SK-N-SH treated with all-trans-retinoic acid at 6 μM for 48 hours (cell line): ENCODE measurements at regions not wholly inside any gene's neighbourhood (a gene's known extent, or its start where the extent isn't known, plus 50 kb on each side); places are given as distances from the start of the nearest gene placed in this dataset.

Source experiments
- ATAC-seq: fragments of 200-7000 bp; cut with Tn5 transposase; 3 replicates; pipeline ENCODE4 v1.9.1; 2020; ENCODE audit warnings: mild to moderate bottlenecking, moderate library complexity
- ARNTL ChIP-seq: fragments of 450-650 bp; formaldehyde crosslinking; IDR thresholded peaks from 2 replicates; pipeline ENCODE4 v1.5.0; 2020; ENCODE audit warnings: low read depth, mild to moderate bottlenecking, moderate library complexity, borderline replicate concordance
- CREB5 ChIP-seq: fragments of 250-450 bp; sonication (Bioruptor Pico); IDR thresholded peaks from 2 replicates; pipeline ENCODE4 v1.5.1; 2020; ENCODE audit warnings: low read depth, mild to moderate bottlenecking, moderate library complexity
- CSDC2 ChIP-seq: fragments of 250-450 bp; sonication (Bioruptor Pico); IDR thresholded peaks from 2 replicates; pipeline ENCODE4 v1.5.0; 2020; ENCODE audit warnings: mild to moderate bottlenecking, moderate library complexity
- CSRNP3 ChIP-seq: fragments of 250-450 bp; sonication (Bioruptor Pico); IDR thresholded peaks from 2 replicates; pipeline ENCODE4 v1.5.1; 2021; ENCODE audit warnings: mild to moderate bottlenecking, moderate library complexity
- ESRRG ChIP-seq: fragments of 250-450 bp; sonication (Bioruptor Pico); IDR thresholded peaks from 2 replicates; pipeline ENCODE4 v1.6.1; 2021; ENCODE audit warnings: mild to moderate bottlenecking
- GLIS3 ChIP-seq: fragments of 250-450 bp; sonication (Bioruptor Pico); IDR thresholded peaks from 2 replicates; pipeline ENCODE4 v1.5.0; 2020; ENCODE audit warnings: mild to moderate bottlenecking, moderate library complexity
- ISL1 ChIP-seq: fragments of 250-450 bp; sonication (Bioruptor Pico); IDR thresholded peaks from 2 replicates; pipeline ENCODE4 v2.1.2; 2022; ENCODE audit warnings: mild to moderate bottlenecking, moderate library complexity
- OSR1 ChIP-seq: fragments of 250-450 bp; sonication (Bioruptor Pico); IDR thresholded peaks from 2 replicates; pipeline ENCODE4 v1.8.0; 2022; ENCODE audit warnings: moderate library complexity, mild to moderate bottlenecking, inconsistent platforms
- PATZ1 ChIP-seq: fragments of 250-450 bp; sonication (Bioruptor Pico); IDR thresholded peaks from 2 replicates; pipeline ENCODE4 v1.8.0; 2020; ENCODE audit warnings: mild to moderate bottlenecking, moderate library complexity, borderline replicate concordance
- POU6F1 ChIP-seq: fragments of 250-450 bp; sonication (Bioruptor Pico); IDR thresholded peaks from 2 replicates; pipeline ENCODE4 v1.8.0; 2021; ENCODE audit warnings: low read depth, mild to moderate bottlenecking, moderate library complexity, borderline replicate concordance
- PPARA ChIP-seq: fragments of 250-450 bp; sonication (Bioruptor Pico); IDR thresholded peaks from 2 replicates; pipeline ENCODE4 v1.5.0; 2020; ENCODE audit warnings: mild to moderate bottlenecking, borderline replicate concordance
- RARB ChIP-seq: fragments of 250-450 bp; sonication (Bioruptor Pico); IDR thresholded peaks from 2 replicates; pipeline ENCODE4 v1.8.0; 2021; ENCODE audit warnings: mild to moderate bottlenecking, moderate library complexity
- SNAI2 ChIP-seq: fragments of 250-450 bp; sonication (Bioruptor Pico); IDR thresholded peaks from 2 replicates; pipeline ENCODE4 v1.5.0; 2020; ENCODE audit warnings: mild to moderate bottlenecking, moderate library complexity
- TCF4 ChIP-seq: fragments of 250-450 bp; sonication (Bioruptor Pico); IDR thresholded peaks from 2 replicates; pipeline ENCODE4 v1.8.0; 2021; ENCODE audit warnings: mild to moderate bottlenecking, moderate library complexity, borderline replicate concordance
- TOX ChIP-seq: fragments of 250-450 bp; sonication (Bioruptor Pico); IDR thresholded peaks from 2 replicates; pipeline ENCODE4 v1.8.0; 2021; ENCODE audit warnings: mild to moderate bottlenecking, moderate library complexity, borderline replicate concordance
- ZC3H10 ChIP-seq: fragments of 250-450 bp; sonication (Bioruptor Pico); IDR thresholded peaks from 2 replicates; pipeline ENCODE4 v1.5.1; 2021; ENCODE audit warnings: mild to moderate bottlenecking, moderate library complexity
- ZFP3 ChIP-seq: fragments of 250-450 bp; sonication (Bioruptor Pico); IDR thresholded peaks from 2 replicates; pipeline ENCODE4 v1.5.0; 2020; ENCODE audit warnings: mild to moderate bottlenecking, moderate library complexity
- ZNF565 ChIP-seq: fragments of 450-650 bp; formaldehyde crosslinking; conservative IDR thresholded peaks from 2 replicates; pipeline ENCODE4 v1.5.0; 2020; ENCODE audit warnings: low read depth, mild to moderate bottlenecking, moderate library complexity
- ZNF70 ChIP-seq: fragments of 450-650 bp; formaldehyde crosslinking; IDR thresholded peaks from 2 replicates; pipeline ENCODE4 v1.5.0; 2020; ENCODE audit warnings: mild to moderate bottlenecking, moderate library complexity
- ZNF8 ChIP-seq: fragments of 450-650 bp; formaldehyde crosslinking; IDR thresholded peaks from 2 replicates; pipeline ENCODE4 v1.5.0; 2020; ENCODE audit warnings: mild to moderate bottlenecking, moderate library complexity
- TF ChIP-seq, protein P1 (sequence below): fragments of 250-450 bp; sonication (Bioruptor Pico); IDR thresholded peaks from 2 replicates; pipeline ENCODE4 v1.5.0; 2020; ENCODE audit warnings: mild to moderate bottlenecking, moderate library complexity

GRCh38 chr10:121263431-121263783 is 334.8 kb downstream of the FGFR2 start (continued):
- TF ChIP-seq POU6F1 (no peak), SNAI2 (no peak), ZNF70 (CRISPR knock-in tag) (no peak), TCF4 (CRISPR knock-in tag) (no peak), RARB (CRISPR knock-in tag) (no peak)

DNA sequence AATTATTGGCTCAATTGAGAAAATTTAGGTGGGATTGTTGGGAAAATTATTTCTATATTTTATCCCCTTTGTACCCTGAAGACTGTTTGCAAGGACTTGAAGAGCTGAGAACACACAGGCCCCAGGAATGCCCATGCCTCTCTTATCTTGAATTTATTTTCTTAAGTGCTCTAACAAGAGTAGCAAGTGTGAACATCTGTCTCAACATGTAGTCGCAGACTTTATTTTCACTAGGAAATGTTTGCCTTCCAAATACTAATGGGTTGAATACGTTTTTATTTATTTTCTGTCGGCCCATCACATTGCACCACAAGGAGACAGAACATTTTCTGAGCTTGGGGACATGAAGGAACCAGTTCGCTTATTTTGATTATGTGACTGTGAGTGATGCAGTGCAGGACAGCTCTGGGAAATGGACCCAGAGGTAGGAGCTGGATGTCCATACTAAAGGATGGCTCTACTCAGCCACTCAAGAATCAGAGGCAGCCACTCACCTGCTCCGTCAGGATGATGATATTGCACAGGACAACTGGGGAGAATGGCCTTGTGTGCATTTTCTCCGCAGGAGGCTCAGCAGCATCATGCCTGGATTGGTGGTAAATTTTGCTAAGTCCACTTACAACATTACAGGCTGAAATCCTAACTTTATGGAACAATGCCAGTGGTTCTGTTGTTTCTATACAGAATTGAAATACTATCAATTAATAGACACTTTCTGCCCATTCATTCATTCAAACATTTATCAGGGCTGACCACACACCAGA is 332.7 kb downstream of the FGFR2 start:
- TF ChIP-seq ISL1 (CRISPR knock-in tag) (no peak), PPARA (no peak), ZNF565 (CRISPR knock-in tag) (no peak), ZC3H10 (CRISPR knock-in tag) (no peak), ARNTL (no peak), ESRRG (CRISPR knock-in tag) (no peak), ZFP3 (CRISPR knock-in tag) (no peak), PATZ1 (CRISPR knock-in tag) (no peak), GLIS3 (CRISPR knock-in tag) (no peak), TOX (CRISPR knock-in tag) (no peak), OSR1 (CRISPR knock-in tag) (no peak), CSRNP3 (CRISPR knock-in tag) (no peak), RARB (CRISPR knock-in tag) (no peak), ZNF70 (CRISPR knock-in tag) (no peak), CSDC2 (CRISPR knock-in tag) (no peak), CREB5 (CRISPR knock-in tag) (no peak), TCF4 (CRISPR knock-in tag) (no peak), ZNF8 (CRISPR knock-in tag) (no peak)
- TF ChIP-seq, protein P1, sequence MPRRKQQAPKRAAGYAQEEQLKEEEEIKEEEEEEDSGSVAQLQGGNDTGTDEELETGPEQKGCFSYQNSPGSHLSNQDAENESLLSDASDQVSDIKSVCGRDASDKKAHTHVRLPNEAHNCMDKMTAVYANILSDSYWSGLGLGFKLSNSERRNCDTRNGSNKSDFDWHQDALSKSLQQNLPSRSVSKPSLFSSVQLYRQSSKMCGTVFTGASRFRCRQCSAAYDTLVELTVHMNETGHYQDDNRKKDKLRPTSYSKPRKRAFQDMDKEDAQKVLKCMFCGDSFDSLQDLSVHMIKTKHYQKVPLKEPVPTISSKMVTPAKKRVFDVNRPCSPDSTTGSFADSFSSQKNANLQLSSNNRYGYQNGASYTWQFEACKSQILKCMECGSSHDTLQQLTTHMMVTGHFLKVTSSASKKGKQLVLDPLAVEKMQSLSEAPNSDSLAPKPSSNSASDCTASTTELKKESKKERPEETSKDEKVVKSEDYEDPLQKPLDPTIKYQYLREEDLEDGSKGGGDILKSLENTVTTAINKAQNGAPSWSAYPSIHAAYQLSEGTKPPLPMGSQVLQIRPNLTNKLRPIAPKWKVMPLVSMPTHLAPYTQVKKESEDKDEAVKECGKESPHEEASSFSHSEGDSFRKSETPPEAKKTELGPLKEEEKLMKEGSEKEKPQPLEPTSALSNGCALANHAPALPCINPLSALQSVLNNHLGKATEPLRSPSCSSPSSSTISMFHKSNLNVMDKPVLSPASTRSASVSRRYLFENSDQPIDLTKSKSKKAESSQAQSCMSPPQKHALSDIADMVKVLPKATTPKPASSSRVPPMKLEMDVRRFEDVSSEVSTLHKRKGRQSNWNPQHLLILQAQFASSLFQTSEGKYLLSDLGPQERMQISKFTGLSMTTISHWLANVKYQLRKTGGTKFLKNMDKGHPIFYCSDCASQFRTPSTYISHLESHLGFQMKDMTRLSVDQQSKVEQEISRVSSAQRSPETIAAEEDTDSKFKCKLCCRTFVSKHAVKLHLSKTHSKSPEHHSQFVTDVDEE (CRISPR knock-in tag) = no peak
- no peak for ATAC-seq

GRCh38 chr10:121266370-121266769 is 331.9 kb downstream of the FGFR2 start:
- ATAC-seq = no peak
- TF ChIP-seq OSR1 (CRISPR knock-in tag) = no peak
- TF ChIP-seq TOX (CRISPR knock-in tag) = no peak
- TF ChIP-seq, protein P1 (CRISPR knock-in tag) = no peak
- TF ChIP-seq RARB (CRISPR knock-in tag) = no peak
- no peak for TF ChIP-seq PATZ1 (CRISPR knock-in tag)
- TF ChIP-seq ZC3H10 (CRISPR knock-in tag) = no peak
- no peak for TF ChIP-seq CREB5 (CRISPR knock-in tag)
- no peak for TF ChIP-seq SNAI2
- no peak for TF ChIP-seq CSDC2 (CRISPR knock-in tag)
